ENCODE measurements at regions not wholly inside any gene's neighbourhood (a gene's known extent, or its start where the extent isn't known, plus 50 kb on each side); places are given as distances from the start of the nearest gene placed in this dataset.

DNA sequence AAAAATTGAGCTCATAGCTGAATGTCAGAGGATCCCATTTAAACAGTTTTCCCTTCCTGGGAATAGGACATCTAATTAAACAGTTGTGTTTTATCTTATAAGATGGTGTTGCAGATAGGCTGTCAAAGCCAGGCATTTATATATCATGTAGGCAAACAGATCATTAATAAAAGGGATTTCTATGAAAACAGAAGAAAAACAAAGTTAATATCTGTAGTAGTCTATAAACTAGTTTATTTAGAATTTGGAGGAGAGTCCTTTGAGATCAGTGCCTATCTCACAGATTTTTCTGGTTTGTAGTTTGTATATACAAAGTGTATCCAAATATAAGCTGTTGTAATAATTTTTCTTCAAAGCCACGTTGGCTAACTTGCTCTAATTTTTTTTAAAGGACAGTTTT lies 1738.2 kb upstream of the PIK3C3 start:
- no peaks in the 10 kb centered on the region for H3K4me1 Mint-ChIP-seq
- ATAC-seq (replicated peaks; ENCODE audit: extremely low read depth, poor library complexity, severe bottlenecking), result no peak
- no peak for DNase-seq (ENCODE audit: low spot score in 2 of 2)
- H3K27me3 Mint-ChIP-seq, result no peaks in the 10 kb centered on the region
- H3K27ac Mint-ChIP-seq (ENCODE audit: low read depth), result no peak overlapping the region
- peaks cover 6% of the 10 kb centered on the region for H3K9me3 Mint-ChIP-seq
- H3K36me3 Mint-ChIP-seq (ENCODE audit: insufficient read depth), result no peaks in the 10 kb centered on the region
- no peak overlapping the region for H3K4me3 Mint-ChIP-seq

DNA sequence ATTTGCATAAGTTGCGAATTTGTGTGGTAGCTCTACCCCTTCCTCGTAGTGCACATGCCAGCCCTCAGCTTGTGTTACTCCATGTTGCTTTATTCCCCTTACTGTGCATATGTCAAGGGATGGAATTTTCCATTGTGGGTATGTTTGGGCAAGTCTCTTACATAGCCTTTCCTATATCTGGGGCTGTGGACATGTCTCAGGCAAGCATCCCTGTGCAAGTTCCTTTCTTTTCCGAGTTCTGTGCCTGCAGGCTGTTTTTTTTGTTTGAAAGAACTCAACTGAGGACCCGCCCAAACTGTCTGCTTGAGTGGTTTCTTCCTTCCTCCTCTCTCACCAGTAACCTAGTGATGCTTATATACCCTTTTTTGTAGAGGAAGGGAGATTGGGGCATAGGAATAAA lies 1739.1 kb upstream of the PIK3C3 start:
- Mint-ChIP-seq H3K9me3 (peaks cover 11% of the 10 kb centered on the region), H3K27ac (ENCODE audit: low read depth) (no peak overlapping the region), H3K36me3 (ENCODE audit: insufficient read depth) (no peaks in the 10 kb centered on the region), H3K27me3 (no peaks in the 10 kb centered on the region), H3K4me3 (no peak overlapping the region), H3K4me1 (no peaks in the 10 kb centered on the region)
- no peak for ATAC-seq (replicated peaks; ENCODE audit: extremely low read depth, poor library complexity, severe bottlenecking)
- DNase-seq (ENCODE audit: low spot score in 2 of 2), result no peak

DNA sequence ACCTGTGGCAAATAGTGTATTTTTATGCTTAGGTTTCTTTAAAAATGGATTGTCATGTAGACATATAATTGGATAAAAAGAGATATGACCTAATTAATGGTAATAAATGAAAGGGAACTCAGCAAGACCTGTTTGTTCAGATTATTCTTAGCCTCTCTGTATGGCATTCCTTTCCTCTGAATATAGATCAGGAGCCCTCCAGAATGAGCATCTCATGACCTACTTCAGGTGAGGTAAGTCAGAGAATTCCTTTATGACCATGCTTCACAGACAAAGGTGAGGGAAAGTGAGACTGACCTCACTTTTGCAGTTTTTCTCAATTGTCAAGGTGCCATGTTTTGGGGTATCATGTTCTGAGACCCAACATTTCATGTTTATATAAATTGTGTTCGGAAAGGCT lies 1744.3 kb upstream of the PIK3C3 start:
- DNase-seq (ENCODE audit: low spot score in 2 of 2), result no peak
- no peaks in the 10 kb centered on the region for H3K36me3 Mint-ChIP-seq (ENCODE audit: insufficient read depth)
- H3K4me3 Mint-ChIP-seq, result no peak overlapping the region
- no peak for ATAC-seq (replicated peaks; ENCODE audit: extremely low read depth, poor library complexity, severe bottlenecking)
- H3K9me3 Mint-ChIP-seq, result peaks cover 25% of the 10 kb centered on the region
- no peak overlapping the region for H3K27ac Mint-ChIP-seq (ENCODE audit: low read depth)
- H3K27me3 Mint-ChIP-seq, result no peaks in the 10 kb centered on the region
- no peaks in the 10 kb centered on the region for H3K4me1 Mint-ChIP-seq

DNA sequence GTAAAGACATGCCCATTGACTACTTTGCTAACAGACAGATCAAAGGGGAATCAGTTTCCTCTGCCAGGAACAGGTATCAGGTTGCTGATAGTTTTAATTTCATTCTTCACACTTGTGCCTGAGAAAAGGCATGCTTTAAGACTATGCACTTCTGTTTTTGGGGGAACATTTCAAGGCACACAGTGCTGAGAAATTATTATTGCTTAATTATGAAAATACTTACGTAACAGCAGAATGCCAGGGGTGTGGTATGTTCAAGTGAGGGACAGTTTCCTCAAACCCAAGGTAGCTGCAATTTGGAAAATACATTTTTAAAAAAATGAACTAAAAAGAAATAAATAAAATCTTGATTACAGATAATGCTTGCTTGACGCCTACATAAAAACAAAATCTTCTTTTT lies 1746.1 kb upstream of the PIK3C3 start:
- Mint-ChIP-seq H3K4me3 (no peak overlapping the region), H3K27ac (ENCODE audit: low read depth) (no peak overlapping the region), H3K9me3 (peaks cover 25% of the 10 kb centered on the region), H3K36me3 (ENCODE audit: insufficient read depth) (no peaks in the 10 kb centered on the region), H3K4me1 (no peaks in the 10 kb centered on the region), H3K27me3 (no peaks in the 10 kb centered on the region)
- DNase-seq (ENCODE audit: low spot score in 2 of 2), result no peak
- no peak for ATAC-seq (replicated peaks; ENCODE audit: extremely low read depth, poor library complexity, severe bottlenecking)

DNA sequence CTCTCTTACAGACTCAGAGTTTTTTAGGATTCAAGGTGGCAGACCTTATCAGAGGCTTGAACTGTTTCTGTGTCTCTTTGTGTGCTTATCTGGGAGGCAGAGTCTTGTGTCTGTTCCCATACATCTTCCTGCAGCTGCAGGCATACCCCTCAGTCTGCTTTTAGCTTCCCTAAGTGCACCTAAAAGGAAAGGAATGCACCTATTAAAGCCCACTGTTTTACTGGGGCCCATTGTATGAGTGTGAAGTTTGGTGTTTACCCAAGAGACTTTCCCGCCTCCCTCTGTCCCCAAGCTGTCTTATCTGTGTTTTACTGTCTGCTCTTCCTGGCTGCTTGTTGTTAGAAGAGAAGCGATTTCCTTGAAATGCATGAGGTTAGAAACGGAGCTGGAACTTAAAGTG lies 1757.3 kb upstream of the PIK3C3 start:
- Mint-ChIP-seq H3K4me3 (no peak overlapping the region), H3K36me3 (ENCODE audit: insufficient read depth) (no peaks in the 10 kb centered on the region), H3K27ac (ENCODE audit: low read depth) (no peak overlapping the region), H3K4me1 (no peaks in the 10 kb centered on the region), H3K9me3 (peaks cover 28% of the 10 kb centered on the region), H3K27me3 (no peaks in the 10 kb centered on the region)
- ATAC-seq (replicated peaks; ENCODE audit: extremely low read depth, poor library complexity, severe bottlenecking) (no peak), DNase-seq (ENCODE audit: low spot score in 2 of 2) (no peak)

DNA sequence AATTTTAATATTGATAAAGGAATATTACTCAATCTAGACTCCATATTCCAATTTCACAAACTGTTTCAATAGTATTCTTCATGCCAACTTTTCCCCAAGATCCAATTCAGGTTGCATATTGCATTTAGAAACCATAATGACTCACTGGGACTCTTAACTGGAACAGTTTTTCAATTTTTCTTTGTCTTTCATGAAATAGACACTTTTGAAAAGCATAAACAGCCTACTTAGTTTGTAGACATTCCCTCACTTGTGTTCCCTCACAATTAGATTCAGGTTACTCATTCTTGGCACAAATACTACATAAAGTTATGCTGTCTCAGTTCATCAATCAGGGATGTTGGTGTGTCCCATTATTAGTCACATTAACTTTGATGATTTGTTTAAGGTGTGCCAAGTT lies 1768.4 kb upstream of the PIK3C3 start:
- H3K9me3 Mint-ChIP-seq, result peaks cover 11% of the 10 kb centered on the region
- no peak overlapping the region for H3K27ac Mint-ChIP-seq (ENCODE audit: low read depth)
- DNase-seq (ENCODE audit: low spot score in 2 of 2) (no peak), ATAC-seq (replicated peaks; ENCODE audit: extremely low read depth, poor library complexity, severe bottlenecking) (no peak)
- H3K4me3 Mint-ChIP-seq, result no peak overlapping the region
- H3K27me3 Mint-ChIP-seq, result no peaks in the 10 kb centered on the region
- no peaks in the 10 kb centered on the region for H3K36me3 Mint-ChIP-seq (ENCODE audit: insufficient read depth)
- no peaks in the 10 kb centered on the region for H3K4me1 Mint-ChIP-seq

DNA sequence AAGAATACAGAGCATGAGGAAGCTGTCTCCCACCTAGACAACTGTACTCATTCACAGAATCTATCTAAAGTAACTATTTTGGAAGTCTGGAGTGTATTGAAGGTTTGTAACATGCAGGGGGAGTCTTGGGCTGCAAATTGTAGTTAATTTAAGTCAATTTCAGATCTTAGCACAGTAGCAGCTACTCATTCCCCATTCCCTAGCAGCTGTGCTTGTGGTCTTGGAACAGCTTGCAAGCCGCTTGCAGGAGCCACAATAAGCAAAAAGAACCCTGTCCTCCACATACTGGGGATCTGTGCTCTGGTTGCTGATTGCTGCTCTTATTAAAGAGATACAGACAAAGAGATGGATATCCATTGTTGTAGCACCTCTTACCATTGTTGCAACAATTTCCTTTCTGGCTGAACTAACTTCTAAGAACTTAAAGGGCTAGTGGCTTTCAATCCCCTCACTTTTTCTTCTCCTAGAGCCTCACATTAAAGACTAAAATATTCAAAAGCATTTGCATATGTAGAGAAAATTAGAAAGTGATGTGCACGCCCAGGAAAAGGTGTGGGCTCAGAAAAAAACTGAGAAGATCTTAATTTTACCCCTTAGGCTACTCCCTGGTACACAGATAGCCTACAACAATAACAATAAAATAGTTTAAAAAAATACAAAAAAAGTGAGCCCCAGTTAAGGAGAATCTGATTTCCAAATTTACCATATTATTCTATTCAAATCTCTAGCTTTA lies 1775.1 kb upstream of the PIK3C3 start:
- no peak overlapping the region for H3K4me3 Mint-ChIP-seq
- ATAC-seq (replicated peaks; ENCODE audit: extremely low read depth, poor library complexity, severe bottlenecking) (no peak), DNase-seq (ENCODE audit: low spot score in 2 of 2) (no peak)
- H3K27ac Mint-ChIP-seq (ENCODE audit: low read depth), result no peak overlapping the region
- no peaks in the 10 kb centered on the region for H3K27me3 Mint-ChIP-seq
- H3K36me3 Mint-ChIP-seq (ENCODE audit: insufficient read depth), result no peaks in the 10 kb centered on the region
- H3K9me3 Mint-ChIP-seq, result peaks cover 24% of the 10 kb centered on the region
- H3K4me1 Mint-ChIP-seq, result no peaks in the 10 kb centered on the region

DNA sequence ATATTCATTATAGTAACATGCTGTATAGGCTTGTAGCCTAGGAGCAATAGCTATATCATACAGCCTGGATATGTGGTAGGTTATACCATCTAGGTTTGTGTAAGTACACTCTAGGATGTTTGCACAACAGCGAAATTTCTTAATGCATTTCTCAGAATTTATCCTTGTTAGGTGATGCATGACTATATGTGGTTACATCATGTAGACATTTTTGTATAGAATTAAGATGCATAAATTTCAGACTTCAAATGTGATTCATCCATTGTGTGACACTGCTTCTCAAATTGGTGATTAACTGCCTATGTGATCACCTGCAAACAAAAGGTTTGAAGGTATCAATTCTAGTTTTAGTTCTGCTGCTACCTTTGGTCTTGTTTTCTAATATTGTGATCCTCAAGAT lies 1787.0 kb upstream of the PIK3C3 start:
- H3K4me1 Mint-ChIP-seq, result no peaks in the 10 kb centered on the region
- H3K36me3 Mint-ChIP-seq (ENCODE audit: insufficient read depth), result no peaks in the 10 kb centered on the region
- no peak overlapping the region for H3K4me3 Mint-ChIP-seq
- ATAC-seq (replicated peaks; ENCODE audit: extremely low read depth, poor library complexity, severe bottlenecking), result no peak
- no peak overlapping the region for H3K27ac Mint-ChIP-seq (ENCODE audit: low read depth)
- H3K9me3 Mint-ChIP-seq, result peaks cover 19% of the 10 kb centered on the region
- no peaks in the 10 kb centered on the region for H3K27me3 Mint-ChIP-seq
- no peak for DNase-seq (ENCODE audit: low spot score in 2 of 2)

DNA sequence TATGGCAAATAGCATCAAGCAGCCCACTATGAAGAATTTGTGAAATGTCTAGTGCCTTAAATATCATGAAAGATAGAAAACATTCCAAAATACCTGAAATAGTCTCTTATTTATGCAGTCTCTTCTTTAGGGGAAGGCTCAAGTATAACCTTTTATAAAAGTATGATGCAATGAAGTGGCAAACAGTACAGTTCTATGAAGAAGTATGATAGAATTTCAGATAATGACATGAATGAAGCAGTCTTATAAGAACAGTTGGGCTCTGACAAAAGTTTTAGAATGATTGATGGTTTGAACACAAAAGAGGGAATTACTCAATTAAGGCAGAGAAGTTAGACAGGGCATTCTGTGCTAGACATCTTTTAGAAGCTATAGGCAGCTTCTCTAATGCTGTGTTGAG lies 1791.8 kb upstream of the PIK3C3 start:
- ATAC-seq (replicated peaks; ENCODE audit: extremely low read depth, poor library complexity, severe bottlenecking) (no peak), DNase-seq (ENCODE audit: low spot score in 2 of 2) (no peak)
- no peaks in the 10 kb centered on the region for H3K36me3 Mint-ChIP-seq (ENCODE audit: insufficient read depth)
- no peak overlapping the region for H3K27ac Mint-ChIP-seq (ENCODE audit: low read depth)
- H3K27me3 Mint-ChIP-seq, result no peaks in the 10 kb centered on the region
- H3K4me3 Mint-ChIP-seq, result no peak overlapping the region
- no peaks in the 10 kb centered on the region for H3K4me1 Mint-ChIP-seq
- H3K9me3 Mint-ChIP-seq, result no peaks in the 10 kb centered on the region

DNA sequence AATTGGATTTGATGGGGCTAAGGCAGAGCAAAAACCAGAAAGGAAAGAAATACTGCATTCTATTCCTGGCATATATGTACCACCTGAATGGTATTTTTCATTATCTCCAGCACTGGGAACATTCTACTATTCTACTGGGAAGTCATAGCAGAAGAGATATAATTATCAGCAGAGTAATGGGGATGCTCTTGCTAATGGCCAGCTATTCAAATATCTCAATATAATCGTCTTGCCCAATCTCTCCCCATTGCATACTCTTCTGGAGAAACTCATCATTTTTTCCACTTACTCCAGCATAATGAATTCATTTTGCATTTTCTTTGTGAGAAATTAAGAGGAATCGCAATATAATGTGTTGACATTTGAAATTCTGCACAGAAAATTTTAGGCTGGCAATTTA lies 1794.7 kb upstream of the PIK3C3 start:
- DNase-seq (ENCODE audit: low spot score in 2 of 2) (no peak), ATAC-seq (replicated peaks; ENCODE audit: extremely low read depth, poor library complexity, severe bottlenecking) (no peak)
- no peaks in the 10 kb centered on the region for H3K36me3 Mint-ChIP-seq (ENCODE audit: insufficient read depth)

DNA sequence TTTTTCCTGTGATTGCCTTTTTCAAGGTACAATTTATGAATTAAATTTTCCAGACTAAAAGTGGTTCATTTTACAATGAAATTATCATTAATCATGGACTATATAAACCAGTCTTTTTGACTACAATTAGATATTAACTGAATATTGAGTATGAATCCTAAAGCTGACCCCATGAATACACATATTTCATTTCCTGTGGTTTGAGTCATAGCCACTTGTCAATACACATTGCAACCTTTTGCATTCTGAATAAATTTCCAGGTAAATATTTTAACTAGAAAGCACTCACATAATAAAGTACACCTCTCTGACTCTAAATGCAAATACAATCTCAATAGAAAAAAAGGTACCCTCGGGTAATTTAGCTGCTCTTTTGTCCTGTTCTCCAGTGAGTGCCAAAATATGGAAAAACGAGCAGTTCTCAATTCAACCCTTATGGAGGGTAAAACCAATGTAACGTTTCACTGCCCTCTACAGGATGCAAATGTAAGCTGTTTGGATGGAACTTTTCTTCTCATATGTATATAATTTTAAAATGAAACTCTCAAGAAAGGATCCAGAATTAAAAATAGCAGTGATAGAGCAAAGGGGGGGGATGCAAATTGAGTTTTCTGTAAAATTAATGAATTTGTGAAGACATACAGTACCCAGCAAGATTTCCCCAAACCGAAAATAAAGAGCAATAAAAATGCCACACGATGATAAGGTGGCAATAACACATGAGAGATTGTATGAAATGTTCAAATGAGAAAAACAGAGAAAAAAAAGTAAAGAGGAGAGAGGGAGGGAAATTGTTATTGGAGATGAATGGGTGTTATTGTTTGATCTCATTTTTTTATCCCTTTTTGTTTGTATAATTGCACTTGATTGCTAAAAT lies 1795.7 kb upstream of the PIK3C3 start:
- DNase-seq (ENCODE audit: low spot score in 2 of 2), result no peak
- ATAC-seq (replicated peaks; ENCODE audit: extremely low read depth, poor library complexity, severe bottlenecking), result no peak
- no peaks in the 10 kb centered on the region for H3K36me3 Mint-ChIP-seq (ENCODE audit: insufficient read depth)
- H3K9me3 Mint-ChIP-seq, result peaks cover 5% of the 10 kb centered on the region
- H3K4me3 Mint-ChIP-seq, result no peak overlapping the region
- H3K27ac Mint-ChIP-seq (ENCODE audit: low read depth), result no peak overlapping the region
- no peaks in the 10 kb centered on the region for H3K27me3 Mint-ChIP-seq
- H3K4me1 Mint-ChIP-seq, result no peaks in the 10 kb centered on the region

More for the DNA sequence above, 1794.7 kb upstream of the PIK3C3 start:
- Mint-ChIP-seq H3K9me3 (peaks cover 5% of the 10 kb centered on the region), H3K27me3 (no peaks in the 10 kb centered on the region), H3K27ac (ENCODE audit: low read depth) (no peak overlapping the region), H3K4me3 (no peak overlapping the region), H3K4me1 (no peaks in the 10 kb centered on the region)

DNA sequence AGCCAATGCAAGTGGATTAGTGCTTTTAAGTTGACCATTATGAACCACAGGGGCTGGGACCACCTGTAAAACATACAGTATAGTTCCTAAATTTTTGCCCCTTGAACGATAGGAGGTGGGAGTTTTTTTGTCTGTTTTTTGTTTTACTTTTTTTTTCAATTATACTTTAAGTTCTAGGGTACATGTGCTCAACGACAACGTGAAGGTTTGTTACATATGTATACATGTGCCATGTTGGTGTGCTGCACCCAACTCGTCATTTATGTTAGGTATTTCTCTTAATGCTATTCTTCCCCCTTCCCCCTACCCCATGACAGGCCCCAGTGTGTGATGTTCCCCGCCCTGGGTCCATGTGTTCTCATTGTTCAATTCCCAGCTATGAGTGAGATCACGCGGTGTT lies 1797.9 kb upstream of the PIK3C3 start:
- DNase-seq (ENCODE audit: low spot score in 2 of 2), result no peak
- Mint-ChIP-seq H3K27ac (ENCODE audit: low read depth) (no peak overlapping the region), H3K9me3 (peaks cover 11% of the 10 kb centered on the region), H3K36me3 (ENCODE audit: insufficient read depth) (no peaks in the 10 kb centered on the region), H3K4me3 (no peak overlapping the region), H3K27me3 (no peaks in the 10 kb centered on the region), H3K4me1 (no peaks in the 10 kb centered on the region)
- ATAC-seq (replicated peaks; ENCODE audit: extremely low read depth, poor library complexity, severe bottlenecking), result no peak

DNA sequence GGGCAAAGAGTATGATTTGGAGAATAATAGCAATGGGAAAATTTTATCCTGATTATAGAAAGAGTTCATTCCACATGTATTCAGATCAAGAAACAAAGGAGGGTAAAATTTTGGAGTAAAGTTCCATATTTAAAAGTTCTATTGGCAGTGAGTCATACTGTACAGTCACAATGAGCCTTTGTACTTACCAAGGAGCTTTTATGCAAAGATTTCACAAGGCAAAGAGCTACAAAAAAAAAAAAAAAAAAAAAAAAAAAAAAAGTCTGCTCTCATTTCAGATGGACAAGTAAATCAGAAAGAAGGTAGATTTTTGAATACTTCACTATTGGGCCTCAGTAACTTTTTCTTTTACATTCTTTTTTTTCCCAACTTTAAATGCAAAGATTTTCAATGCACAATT lies 1802.2 kb upstream of the PIK3C3 start:
- H3K4me3 Mint-ChIP-seq, result no peak overlapping the region
- ATAC-seq (replicated peaks; ENCODE audit: extremely low read depth, poor library complexity, severe bottlenecking) (no peak), DNase-seq (ENCODE audit: low spot score in 2 of 2) (no peak)
- H3K27me3 Mint-ChIP-seq, result no peaks in the 10 kb centered on the region
- H3K4me1 Mint-ChIP-seq, result no peaks in the 10 kb centered on the region
- no peaks in the 10 kb centered on the region for H3K36me3 Mint-ChIP-seq (ENCODE audit: insufficient read depth)
- H3K9me3 Mint-ChIP-seq, result peaks cover 11% of the 10 kb centered on the region
- H3K27ac Mint-ChIP-seq (ENCODE audit: low read depth), result no peak overlapping the region

Measured in central memory CD8-positive, alpha-beta T cell (primary cell).